NCI-H2196 (cell line): ENCODE measurements at regions not wholly inside any gene's neighbourhood (a gene's known extent, or its start where the extent isn't known, plus 50 kb on each side); places are given as distances from the start of the nearest gene placed in this dataset.
"Not testable (repeated sequence)": the region's sequence is repeated elsewhere in the genome, so short reads cannot be mapped to it uniquely, and the experiment has no call there.

ENCODE experiments used
- DNase-seq: peaks from one replicate; lab custom pipeline; 2025; ENCODE audit not compliant: unreplicated experiment; lab: John Stamatoyannopoulos, UW

DNA sequence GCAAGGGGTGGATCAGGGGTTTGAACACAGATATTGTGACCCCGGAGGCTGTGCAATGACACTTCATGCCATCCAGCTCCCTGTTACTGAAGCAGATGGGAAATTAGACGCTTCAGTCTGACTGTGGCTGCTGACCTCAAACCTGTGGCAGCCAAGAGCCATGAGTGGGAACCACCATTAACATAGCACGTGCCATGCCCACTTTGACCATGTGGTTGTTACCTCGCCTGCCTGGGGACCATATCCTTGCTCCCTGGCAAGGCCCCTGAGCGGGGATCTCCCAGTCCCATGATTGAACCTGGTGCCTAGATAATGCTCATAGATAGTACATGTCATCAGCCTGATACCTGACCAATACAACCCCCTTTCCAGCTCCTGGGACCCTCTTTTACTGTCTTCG is 68.9 kb downstream of the CYP26B1 start:
- no peak for DNase-seq

DNA sequence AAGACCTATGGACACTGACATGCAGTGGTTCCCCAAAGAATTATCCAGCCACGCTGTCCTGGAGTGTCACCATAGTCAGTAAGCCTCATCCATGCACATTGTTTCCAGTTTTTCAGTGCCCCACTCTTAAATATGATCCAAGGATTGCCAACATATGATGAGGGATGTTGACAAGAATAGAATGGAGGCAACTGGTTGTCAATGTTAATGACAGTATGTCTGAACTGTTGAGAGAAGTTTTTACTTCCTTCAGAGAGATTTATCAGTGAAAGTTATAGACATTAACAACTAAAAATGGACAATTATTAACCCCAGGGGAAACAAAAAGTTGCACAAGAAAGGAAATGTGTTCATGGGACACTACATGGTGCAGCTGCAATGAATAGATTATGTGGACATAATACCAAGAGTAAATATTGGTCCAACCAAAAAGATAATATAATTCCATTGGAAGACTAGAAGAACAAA is 69.9 kb downstream of the CYP26B1 start:
- DNase-seq, result no peak

DNA sequence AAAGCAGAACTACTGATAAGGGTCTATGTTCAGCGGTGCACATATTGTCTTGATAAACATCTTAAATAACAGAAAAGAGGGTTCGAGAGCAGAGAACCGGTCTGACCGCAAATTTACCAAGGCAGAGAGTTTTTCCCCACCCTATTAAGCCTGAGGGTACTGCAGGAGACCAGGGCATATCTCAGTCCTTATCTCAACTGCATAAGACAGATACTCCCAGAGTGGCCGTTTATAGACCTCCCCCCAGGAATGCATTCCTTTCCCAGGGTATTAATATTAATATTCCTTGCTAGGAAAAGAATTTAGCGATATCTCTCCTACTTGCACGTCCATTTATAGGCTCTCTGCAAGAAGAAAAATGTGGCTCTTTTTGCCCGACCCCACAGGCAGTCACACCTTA is 74.3 kb downstream of the CYP26B1 start:
- DNase-seq, result not testable (repeated sequence)

DNA sequence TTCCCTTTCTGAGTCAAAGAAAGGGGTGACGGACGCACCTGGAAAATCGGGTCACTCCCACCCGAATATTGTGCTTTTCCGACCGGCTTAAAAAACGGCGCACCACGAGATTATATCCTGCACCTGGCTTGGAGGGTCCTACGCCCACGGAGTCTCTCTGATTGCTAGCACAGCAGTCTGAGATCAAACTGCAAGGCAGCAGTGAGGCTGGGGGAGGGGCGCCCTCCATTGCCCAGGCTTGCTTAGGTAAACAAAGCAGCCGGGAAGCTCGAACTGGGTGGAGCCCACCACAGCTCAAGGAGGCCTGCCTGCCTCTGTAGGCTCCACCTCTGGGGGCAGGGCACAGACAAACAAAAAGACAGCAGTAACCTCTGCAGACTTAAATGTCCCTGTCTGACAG is 83.5 kb downstream of the CYP26B1 start:
- not testable (repeated sequence) for DNase-seq

DNA sequence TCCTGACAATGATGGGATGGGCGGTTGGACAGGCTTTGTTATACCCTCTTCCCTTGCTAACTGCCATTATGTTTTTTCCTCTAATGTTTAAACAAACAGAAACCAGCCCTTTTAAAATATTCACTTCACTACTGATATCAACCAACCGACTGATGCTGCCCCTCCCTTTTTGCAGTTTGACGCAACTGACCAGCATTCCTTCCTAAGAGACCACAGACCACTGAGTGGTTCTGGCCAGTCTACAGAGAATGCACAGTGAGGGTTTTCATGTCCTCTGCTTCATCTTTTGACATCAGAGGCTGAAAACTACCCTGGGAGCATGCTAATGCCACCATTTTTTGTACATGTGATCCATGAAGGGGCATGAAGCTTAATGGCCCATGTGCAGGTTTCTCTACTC is 85.3 kb downstream of the CYP26B1 start:
- no peak for DNase-seq

DNA sequence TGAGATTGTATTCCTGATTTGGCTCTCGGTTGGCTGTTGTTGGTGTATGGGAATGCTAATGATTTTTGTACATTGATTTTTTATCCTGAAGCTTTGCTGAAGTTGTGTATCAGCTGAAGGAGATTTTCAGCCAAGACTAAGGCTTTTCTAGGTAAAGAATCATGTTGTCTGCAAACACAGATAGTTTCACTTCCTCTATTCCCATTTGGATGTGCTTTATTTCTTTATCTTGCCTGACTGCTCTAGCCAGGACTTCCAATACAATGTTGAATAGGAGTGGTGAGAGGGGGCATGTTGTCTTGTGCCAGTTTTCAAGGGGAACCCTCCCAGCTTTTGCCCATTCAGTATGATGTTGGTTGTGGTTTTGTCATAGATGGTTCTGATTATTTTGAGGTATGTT is 90.4 kb downstream of the CYP26B1 start:
- DNase-seq, result no peak

DNA sequence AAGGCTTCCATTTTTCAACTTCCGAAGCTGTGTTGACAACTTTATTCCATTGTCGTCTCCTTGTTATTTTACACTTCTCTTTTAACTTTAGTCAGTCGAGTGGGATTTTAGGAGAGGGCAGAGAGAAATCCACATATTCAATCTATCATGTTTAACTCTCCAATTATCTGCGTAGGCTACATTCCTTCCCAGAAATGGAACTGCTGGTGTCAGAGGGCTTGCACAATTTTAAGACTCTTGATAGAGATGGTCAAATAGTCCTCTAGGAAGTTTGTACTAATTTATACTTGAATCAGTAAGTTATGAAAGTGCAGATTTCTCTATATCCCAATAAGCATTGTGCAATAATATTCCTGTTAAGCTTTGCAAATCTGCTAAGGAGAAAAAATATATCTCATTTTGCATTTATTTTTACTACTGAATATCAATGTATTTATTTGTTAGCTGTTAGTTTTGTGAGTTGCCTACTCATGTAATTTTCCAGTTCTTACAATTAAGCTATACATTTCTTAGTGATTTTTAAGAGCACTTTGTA is 95.6 kb downstream of the CYP26B1 start:
- DNase-seq, result no peak

DNA sequence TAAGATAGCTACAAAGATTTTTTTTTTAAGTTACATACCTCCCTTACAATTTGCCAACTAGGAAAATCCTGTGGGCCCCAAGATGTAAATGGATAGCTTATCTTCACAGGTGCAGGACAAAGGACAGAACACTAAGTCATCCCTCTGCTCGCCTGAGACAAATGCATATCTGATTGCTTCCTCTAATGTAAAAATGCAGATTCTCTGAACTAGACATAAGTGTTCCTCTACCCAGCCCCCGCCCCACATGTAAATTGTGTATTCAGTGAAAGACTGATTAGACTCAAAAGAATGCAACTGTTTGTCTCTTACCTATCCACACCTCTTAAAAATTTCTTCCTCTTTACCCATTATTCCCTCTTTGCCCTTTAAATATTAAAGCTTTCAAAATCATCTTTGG is 96.5 kb downstream of the CYP26B1 start:
- DNase-seq, result no peak

DNA sequence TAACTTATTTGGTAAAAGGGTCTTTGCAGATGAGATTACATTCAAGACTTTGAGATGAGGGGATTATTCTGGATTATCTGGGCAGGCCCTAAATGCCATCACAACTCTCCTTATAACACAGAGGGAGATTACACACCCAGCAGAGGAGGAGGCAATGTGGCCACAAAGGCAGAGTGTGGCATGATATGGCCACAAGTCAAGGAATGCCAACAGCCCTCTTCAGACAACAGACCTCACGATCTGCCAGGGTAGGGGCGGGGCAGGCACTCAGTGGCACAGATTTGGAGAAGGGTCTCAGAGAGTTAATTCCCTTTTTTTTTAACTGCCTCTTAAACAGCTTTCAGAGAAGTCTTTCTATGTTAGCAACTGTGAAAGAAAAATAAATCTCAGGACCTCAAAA is 96.9 kb downstream of the CYP26B1 start:
- no peak for DNase-seq

DNA sequence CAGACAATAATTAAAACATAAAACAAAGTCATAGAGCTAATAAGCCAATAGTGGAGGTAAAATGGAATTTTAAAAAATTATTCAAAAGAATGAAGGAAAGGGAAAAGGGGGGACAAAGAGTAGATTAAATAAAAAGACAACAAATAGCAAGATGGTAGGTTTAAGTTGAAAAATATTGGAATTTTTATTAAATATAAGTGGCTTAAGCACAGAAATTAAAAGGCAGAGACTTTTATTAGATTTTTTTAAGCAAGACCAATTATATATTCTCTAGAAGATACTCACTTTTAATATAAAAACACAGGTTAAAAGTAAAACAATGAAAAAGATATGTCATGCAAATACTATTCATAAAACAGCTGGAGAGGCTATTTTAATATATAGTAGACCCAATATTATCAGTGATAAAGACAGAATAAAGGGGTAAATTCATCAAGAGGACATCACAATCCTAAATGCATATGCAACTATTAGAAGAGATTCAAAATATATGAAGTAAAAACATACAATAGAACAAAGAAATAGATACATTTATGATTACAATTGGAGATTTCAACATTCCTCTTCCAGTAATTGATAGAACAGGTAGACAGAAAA is 98.7 kb downstream of the CYP26B1 start:
- DNase-seq, result no peak

DNA sequence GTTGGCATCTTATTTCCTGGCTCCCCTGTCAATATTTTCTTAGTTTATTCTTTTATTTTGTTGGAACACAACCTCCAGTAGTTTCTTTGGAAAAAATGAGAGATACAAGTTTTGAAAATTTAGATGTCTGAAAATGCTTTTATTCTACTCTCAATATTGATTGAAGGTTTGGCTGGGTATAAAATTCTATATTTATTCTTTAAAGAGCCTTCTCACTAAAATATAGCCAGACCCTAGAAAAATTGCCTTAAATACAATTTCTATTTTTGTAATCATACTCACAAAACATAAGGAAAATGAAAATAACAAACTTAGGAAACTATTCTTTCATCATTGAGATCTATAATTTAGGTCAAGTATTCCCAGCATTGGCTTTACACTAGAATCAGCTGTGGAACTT is 103.7 kb downstream of the CYP26B1 start:
- DNase-seq, result no peak

DNA sequence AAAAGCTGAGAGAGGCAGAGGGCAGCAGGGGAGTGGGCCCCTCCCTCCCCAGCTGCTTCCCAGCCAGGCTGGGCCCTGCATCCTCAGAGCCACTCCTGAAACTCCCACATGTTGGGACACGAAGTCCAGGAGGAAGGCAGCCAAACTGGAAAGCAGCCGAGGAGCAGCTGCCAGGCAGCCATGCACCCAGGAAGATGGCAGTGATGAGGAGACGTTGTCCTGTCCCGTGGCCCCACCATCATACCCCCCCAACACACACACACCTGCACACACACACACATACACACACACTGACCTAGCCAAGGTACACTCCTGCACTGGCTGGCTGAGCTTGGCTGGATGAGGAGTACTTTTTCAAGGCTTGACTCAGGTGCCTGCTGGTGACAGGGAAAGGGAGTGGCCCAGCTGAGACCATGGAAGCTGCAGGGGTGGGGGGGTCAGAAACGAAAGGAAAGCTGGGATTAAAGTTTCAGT is 106.0 kb downstream of the CYP26B1 start:
- DNase-seq, result no peak

DNA sequence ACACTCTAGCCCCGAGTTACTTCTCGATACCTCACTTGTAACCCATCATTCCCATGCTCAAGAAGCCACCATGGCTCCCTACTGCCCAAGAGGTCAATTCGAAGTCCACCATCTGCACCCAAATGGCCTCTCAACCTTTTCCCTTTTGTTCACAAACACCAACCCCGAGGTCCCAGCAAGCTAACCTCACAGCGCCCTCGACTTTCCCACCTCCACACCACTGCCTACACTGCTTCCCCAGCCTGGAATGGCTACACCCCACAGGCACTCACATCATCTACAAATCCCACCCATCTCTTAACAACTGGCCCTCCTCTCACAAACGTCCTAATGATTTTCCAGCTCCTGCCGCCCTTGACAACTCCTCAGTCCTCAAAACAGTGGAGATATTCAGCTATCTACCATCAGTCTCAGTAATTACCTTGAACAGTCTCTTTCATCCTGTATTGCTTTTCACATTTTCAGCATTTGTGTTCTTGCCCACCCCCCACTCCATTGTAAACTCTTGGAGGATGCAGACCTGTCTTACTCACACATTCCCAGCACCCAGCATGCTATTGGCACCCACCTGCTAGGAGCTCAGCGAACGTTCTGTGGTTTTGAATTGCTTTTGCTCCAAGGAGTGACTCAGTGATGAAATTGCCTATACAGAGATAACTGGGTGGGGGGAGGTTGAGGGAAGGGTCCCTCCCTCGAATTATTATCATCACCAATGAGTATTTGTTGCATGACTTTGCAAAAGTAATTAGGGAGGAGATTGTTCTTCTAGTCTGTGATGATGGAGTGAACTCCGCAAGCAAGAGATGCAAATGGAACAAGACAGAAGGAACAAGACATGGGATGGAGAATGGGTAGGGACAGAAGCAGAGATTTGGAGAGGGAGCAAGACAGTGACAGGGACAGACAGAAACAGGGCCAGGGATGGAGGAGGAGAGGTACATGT is 106.8 kb downstream of the CYP26B1 start:
- no peak for DNase-seq

DNA sequence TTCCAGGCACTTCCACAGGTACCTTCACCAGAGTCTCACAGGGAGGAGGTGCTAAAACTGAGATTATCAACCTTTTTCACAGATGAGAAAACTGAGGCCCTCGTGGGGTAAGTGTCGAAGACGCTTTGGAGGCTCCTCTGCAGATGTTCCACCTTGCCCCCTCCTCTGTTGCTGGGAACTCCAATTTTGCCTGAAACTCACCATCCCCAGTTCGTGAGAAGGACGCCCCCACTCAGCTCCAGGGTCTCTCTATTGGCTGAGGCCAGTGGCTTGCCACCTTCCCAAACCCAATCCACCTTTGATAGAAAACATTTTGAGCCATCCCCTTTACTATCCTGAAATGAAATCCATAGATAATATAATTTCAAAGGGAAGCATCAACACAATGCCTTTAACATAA is 109.1 kb downstream of the CYP26B1 start:
- DNase-seq, result no peak

DNA sequence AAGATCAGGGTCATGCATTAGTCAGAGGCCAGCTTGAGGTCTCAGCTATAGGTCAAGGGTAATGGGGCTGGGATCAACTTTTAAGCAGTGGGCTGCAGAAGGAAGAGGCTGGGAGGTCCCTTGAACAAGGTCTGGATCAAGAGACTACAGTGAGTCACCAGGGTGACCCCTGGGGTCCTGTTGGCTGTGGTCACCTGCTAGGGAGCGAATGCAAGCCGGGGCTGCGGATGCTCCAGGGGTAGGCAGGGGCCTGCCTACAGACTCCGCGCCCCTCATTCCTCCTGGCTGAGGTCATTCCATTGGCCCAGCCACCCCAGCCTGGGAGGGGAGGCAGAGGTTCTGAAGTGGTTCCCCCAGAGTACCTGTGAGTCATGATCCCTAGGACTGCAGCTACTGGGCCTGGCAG is 110.4 kb downstream of the CYP26B1 start:
- DNase-seq, result no peak

DNA sequence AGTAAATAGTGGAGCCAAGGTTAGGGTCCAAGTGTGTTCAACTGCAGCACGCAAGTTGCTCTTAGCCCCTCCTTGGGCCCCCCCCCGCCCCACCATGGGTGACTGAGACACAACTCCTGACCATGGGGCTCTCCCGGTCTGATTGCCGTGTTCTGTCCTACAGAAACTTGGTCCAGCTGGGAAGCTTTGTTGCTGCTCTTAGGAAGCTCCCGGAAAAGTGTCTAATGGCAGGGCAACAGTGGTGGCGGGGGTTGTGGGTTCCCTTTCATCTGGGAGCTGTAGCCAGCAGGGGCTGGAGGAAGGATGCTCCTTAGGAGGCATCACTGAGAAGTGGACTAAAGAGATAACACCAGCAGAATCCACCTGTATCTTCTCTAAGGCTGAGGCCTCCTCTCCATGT is 111.1 kb downstream of the CYP26B1 start:
- no peak for DNase-seq

DNA sequence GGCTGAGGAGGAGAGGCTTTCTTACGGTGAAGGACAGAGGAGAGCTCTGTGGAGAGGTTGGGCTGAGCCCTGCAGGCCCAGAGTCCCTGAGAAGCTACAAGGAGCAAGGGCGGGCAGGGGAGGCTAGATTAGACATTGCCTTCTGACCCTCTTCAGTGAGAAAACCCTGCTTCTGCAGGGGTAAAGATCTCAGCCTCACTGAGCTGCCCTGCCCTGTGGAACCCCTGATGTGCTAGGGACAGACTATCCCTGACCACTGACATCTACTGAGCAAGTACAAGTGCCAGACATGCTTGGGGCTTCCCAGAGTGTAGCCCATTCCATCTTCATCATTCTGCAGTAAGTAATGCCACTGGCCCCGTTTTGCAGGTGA is 111.5 kb downstream of the CYP26B1 start:
- no peak for DNase-seq

DNA sequence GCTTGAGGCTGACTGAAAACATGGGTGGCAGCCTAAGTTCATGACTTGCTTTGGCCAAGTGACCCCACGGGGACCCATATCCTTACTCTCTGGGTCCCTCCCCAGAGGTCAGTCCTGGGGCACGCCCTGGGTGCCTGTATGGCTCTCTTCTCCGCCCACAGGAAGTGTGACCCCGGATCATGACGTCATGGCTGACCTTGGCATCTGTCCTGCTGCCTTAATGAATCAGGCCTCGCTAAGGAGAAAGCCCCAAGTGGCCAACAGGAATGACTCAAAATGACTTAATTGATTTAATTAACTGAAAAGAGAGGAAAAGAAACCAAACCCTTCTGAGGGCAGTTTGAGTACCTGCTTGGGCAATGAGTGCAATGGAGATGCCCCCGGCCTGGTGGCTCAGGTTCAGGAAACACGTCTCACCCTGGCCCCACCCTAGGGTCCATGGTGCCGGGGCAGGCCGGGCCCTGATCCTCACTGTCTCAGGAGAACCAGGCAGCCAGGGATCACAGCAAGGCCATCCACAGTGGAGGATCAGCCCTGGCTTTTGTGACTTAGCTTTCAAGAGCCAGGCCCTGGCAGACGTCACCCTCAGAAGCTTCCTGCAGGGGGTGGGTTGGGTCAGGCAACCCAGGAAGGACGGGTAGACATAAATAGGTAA is 112.0 kb downstream of the CYP26B1 start:
- DNase-seq, result no peak

DNA sequence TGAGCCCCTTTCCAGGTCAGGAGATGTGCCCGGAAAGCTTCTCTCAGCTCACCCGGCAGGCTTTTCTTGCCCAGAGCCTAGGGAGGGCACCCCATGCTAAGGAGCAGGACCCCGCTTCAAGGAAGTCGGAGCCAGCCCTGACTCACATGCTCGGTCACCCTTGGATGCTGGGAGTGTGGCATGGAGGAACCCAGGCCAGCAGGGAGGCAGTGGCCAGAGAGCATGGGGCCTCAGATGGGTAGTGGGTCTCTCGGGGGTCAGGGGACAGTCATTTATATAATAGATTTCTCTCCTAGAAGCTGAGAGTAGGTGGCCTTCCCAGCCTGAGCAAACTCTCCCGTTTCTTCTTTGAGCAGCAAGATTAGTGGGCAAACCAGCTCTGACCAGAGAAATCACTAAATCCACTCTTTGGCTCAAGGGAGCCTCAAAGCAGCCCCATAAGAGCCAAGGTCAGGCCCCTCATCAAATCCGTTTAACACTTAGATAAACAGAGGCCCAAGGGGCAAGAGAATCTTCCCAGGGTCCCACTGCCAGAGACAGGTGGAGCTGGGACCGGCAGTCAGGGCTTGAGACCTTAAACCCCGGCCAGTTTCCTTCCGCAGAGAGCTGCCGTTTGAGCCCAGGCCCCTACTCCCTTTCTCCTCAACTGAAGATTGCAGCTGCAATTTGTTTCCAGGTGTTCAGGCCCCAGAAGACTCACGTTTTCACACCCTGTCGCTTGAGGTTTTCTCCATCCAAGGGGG is 113.1 kb downstream of the CYP26B1 start:
- no peak for DNase-seq

DNA sequence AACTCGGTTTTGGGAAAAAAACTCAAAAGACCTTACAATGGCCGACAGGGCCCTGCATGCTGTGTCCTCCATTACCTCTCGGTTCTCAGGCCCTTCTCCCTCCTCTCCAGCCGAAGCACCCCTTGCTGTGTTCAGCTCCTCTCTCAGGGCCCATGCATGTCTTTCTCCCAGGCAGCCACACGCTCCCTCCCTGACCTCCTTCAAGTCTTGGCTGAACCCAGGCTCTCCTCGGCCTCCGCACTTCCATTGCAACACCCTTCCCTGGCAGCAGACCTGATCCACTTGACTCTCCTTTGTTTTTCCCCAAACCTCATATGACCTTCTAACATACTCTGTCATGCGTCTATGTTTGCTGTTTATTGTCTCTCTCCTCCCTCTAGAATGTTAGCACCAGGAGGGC is 114.0 kb downstream of the CYP26B1 start:
- DNase-seq, result no peak

DNA sequence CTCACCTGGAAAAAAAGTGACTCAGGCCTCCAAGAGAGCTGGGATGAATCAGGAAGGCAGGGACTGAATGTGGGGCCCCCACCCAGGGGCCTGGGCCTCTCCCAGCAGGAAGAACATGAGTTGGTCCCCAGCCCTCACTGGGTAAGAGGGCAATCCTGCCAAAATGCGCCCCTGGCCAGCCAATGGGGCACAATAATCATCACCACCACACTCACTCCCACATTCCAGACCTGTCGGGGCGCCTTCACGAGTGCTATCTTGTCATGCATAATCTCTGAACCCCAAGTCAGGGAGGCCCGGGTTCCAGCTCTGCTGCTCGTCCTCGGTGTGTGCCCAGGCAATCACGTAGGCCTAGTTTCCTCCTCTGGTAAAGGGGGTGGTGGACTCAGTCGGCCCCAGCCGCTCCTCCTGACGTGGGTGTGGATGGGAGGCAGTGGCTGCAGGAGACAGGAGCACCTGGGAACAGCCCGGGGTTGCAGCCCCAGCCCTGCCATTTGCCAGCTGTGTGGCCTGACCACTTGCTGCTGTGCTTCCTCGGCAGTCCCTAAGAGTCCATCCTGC is 115.1 kb downstream of the CYP26B1 start:
- no peak for DNase-seq
